Lower leg skin (tissue), 3 donors: ENCODE measurements at regions not wholly inside any gene's neighbourhood (a gene's known extent, or its start where the extent isn't known, plus 50 kb on each side); places are given as distances from the start of the nearest gene placed in this dataset.

Experiments used
- CTCF ChIP-seq, 3 donors: fragments of 450-650 bp; IDR thresholded peaks; one replicate each; pipeline ENCODE4 v1.5.1; 2016; ENCODE audit warnings: antibody characterized with exemption in 3 of 3, mild to moderate bottlenecking in 3 of 3, moderate library complexity in 2 of 3
- POLR2A ChIP-seq, 2 donors: fragments of 450-650 bp; IDR thresholded peaks; one replicate each; pipeline ENCODE4 v1.6.1; 2016 to 2017; ENCODE audit warnings: antibody characterized with exemption in 2 of 2, mild to moderate bottlenecking in 1 of 2, moderate library complexity in 1 of 2

- TF ChIP-seq CTCF (IDR thresholded peaks at IDR 0.05) (no peak), POLR2A (IDR thresholded peaks at IDR 0.05) (no peak)
Observed at GRCh38 chr14:105646175-105646574, 119.8 kb downstream of the TMEM121 start.
